AG09319 (cell line): ENCODE measurements at regions not wholly inside any gene's neighbourhood (a gene's known extent, or its start where the extent isn't known, plus 50 kb on each side); places are given as distances from the start of the nearest gene placed in this dataset.

Source experiments
- DNase-seq: peaks from one replicate; pipeline ENCODE4 v3.0.0-alpha.2; 2010; ENCODE audit warnings: low read depth; ENCODE audit errors: extremely low read depth
- CTCF ChIP-seq: IDR thresholded peaks from 2 replicates; pipeline ENCODE4 v1.5.1; 2011; ENCODE audit warnings: low read depth, mild to moderate bottlenecking, inconsistent platforms, low read length, moderate library complexity

- no peak for DNase-seq
- no peak for TF ChIP-seq CTCF
Measured at GRCh38 chr3:181966393-181966792, 254.7 kb downstream of the SOX2 start.

- no peak for TF ChIP-seq CTCF
- no peak for DNase-seq
Measured at GRCh38 chr3:181969925-181970324, 258.2 kb downstream of the SOX2 start.

GRCh38 chr3:181971424-181971823, 259.7 kb downstream of the SOX2 start:
- no peak for TF ChIP-seq CTCF
- DNase-seq, result no peak

- TF ChIP-seq CTCF, result no peak
- DNase-seq, result no peak
Measured at GRCh38 chr3:181974198-181974597, 262.5 kb downstream of the SOX2 start.

- TF ChIP-seq CTCF, result no peak
- DNase-seq, result no peak
Measured at GRCh38 chr3:181976526-181976925, 264.8 kb downstream of the SOX2 start.

GRCh38 chr3:181985386-181985785, 273.7 kb downstream of the SOX2 start:
- no peak for TF ChIP-seq CTCF
- no peak for DNase-seq

GRCh38 chr3:181987736-181988135, 276.0 kb downstream of the SOX2 start:
- no peak for DNase-seq
- TF ChIP-seq CTCF, result no peak
